ENCODE measurements at regions not wholly inside any gene's neighbourhood (a gene's known extent, or its start where the extent isn't known, plus 50 kb on each side); places are given as distances from the start of the nearest gene placed in this dataset.

DNA sequence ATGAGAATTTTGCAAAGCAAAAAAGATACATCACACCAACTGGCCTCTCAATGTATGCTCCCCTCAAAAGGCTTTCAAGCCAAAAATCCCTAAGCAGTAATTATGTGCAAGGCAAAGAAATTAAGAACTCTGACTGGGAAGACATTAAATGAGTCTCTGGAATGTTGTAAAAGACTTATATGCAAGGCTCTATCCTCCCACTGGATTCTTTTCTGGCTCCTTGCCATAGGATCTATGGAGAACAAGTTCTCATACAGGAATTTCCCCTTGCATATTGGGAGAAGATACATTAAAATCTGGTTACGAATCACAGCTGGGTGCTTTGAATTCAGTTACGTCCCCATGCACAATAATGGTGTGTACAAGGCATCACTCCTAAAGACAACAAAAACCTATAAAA lies 73.4 kb upstream of the ATL2 start:
- TF ChIP-seq, protein P1, sequence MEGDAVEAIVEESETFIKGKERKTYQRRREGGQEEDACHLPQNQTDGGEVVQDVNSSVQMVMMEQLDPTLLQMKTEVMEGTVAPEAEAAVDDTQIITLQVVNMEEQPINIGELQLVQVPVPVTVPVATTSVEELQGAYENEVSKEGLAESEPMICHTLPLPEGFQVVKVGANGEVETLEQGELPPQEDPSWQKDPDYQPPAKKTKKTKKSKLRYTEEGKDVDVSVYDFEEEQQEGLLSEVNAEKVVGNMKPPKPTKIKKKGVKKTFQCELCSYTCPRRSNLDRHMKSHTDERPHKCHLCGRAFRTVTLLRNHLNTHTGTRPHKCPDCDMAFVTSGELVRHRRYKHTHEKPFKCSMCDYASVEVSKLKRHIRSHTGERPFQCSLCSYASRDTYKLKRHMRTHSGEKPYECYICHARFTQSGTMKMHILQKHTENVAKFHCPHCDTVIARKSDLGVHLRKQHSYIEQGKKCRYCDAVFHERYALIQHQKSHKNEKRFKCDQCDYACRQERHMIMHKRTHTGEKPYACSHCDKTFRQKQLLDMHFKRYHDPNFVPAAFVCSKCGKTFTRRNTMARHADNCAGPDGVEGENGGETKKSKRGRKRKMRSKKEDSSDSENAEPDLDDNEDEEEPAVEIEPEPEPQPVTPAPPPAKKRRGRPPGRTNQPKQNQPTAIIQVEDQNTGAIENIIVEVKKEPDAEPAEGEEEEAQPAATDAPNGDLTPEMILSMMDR (IDR thresholded peaks at IDR 0.05; ENCODE audit: low read depth, low read length): no peak
- no peak for TF ChIP-seq EZH2phosphoT487 (IDR thresholded peaks at IDR 0.05; ENCODE audit: low read depth)

Measured in OCI-LY3 (cell line).